Ovary (tissue), 7 donors: ENCODE measurements at regions not wholly inside any gene's neighbourhood (a gene's known extent, or its start where the extent isn't known, plus 50 kb on each side); places are given as distances from the start of the nearest gene placed in this dataset.

Experiments
- DNase-seq, 5 donors: peaks; one replicate each; pipeline ENCODE4 v3.0.0-alpha.2; 2019 to 2020
- H3K27ac ChIP-seq, 2 donors: fragments of 200-600 bp; one replicate each; pipeline versions ENCODE4 v1.5.1 to v1.8.0; 2019 to 2022
- H3K27me3 ChIP-seq: fragments of 200-600 bp; one replicate; pipeline ENCODE4 v1.8.0; 2022
- H3K36me3 ChIP-seq: fragments of 200-600 bp; sonication (generic); one replicate; pipeline ENCODE4 v1.5.1; 2019
- H3K4me1 ChIP-seq: one replicate; pipeline ENCODE4 v1.8.1; 2013; ENCODE audit warnings: mild to moderate bottlenecking, moderate library complexity; ENCODE audit not compliant: insufficient read depth
- H3K4me3 ChIP-seq: fragments of 200-600 bp; sonication (generic); one replicate; pipeline ENCODE4 v1.5.1; 2017
- H3K9me3 ChIP-seq, 2 donors: fragments of 200-600 bp in 1 of 2; sonication (generic) in 1 of 2; one replicate each; pipeline versions ENCODE4 v1.5.1 to v1.8.1; 2013 to 2019; ENCODE audit warnings: mild to moderate bottlenecking in 1 of 2, moderate library complexity in 1 of 2
- CTCF ChIP-seq, 3 donors: fragments of 450-650 bp in 2 of 3; fragments of 200-600 bp in 1 of 3; IDR thresholded peaks; one replicate each; pipeline versions ENCODE4 v1.5.1 to v1.8.0; 2016 to 2022; ENCODE audit warnings: antibody characterized with exemption in 3 of 3, mild to moderate bottlenecking in 1 of 3
- EP300 ChIP-seq: sonication (generic); formaldehyde crosslinking; IDR thresholded peaks from one replicate; pipeline ENCODE4 v1.6.1; 2017; ENCODE audit warnings: antibody characterized with exemption
- POLR2A ChIP-seq: fragments of 450-650 bp; IDR thresholded peaks from one replicate; pipeline ENCODE4 v1.6.1; 2017; ENCODE audit warnings: antibody characterized with exemption, mild to moderate bottlenecking, moderate library complexity
- WGBS, 3 donors: extraction: QIAGEN DNeasy Blood & Tissue Kit in 1 of 3; methylation state at CpG; one replicate each; pipeline versions ENCODE4 v1.1.5 to v1.1.7; 2013 to 2017; 5-methylcytosine and 5-hydroxymethylcytosine counted together
- intact Hi-C, 4 donors: fragments of 100-400 bp; cut with DNase I; formaldehyde crosslinking; loops; one replicate each; pipeline versions ENCODE4 v1.11.0 to v1.15.1; 2022 to 2023
- donor health status: DM: no; HTN: no; CAD: no; lungs with moderate emphysema.
- donor health status: DM: no; HTN: no; CAD: no.
- donor health status: Bipolar disorder and iron deficiency.
- donor health status: DM: no; HTN: no; CAD: no.
- donor health status: DM: yes; HTN: yes; CAD: no.

DNA sequence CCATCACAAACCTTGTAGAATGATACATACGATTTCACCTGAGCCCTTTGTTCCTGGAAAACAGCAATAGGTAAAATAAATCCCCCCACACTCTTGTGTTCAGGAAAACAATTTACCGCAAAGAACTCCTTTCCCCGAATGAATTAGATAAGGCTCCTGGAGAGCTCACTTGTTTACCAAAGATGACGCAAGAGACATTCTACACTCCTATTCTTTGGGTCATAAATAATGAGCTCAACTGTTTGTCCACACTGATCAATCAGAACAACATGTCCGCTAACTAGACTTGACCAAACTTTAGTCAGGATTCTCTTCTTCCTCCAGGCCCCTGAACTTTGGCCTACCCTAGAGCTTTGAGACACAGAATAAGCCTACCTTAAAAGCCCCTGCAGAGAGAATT, 271.9 kb upstream of the OPRM1 start:
- intact Hi-C loops = no loop called here
- 62 to 76% (median 73%) methylated on average over 5 of the region's 5 CpGs for WGBS, 3 donors
- DNase-seq = no peak

GRCh38 chr6:153758516-153758915, 280.5 kb upstream of the OPRM1 start:
- Histone ChIP-seq H3K36me3 (no peaks in the 10 kb centered on the region), H3K27me3 (no peaks in the 10 kb centered on the region), H3K27ac (no peak overlapping the region), H3K9me3 (no peaks in the 10 kb centered on the region), H3K4me3 (no peak overlapping the region), H3K4me1 (no peaks in the 10 kb centered on the region)
- WGBS, 3 donors = 77 to 82% (median 78%) methylated on average over 2 of the region's 2 CpGs
- intact Hi-C loops = loop anchor here in 1 of 4 donors (5.0 kb wide), 1 partner anchor 391 kb away; no protein-coding TSS in a partner anchor
- no peak for TF ChIP-seq POLR2A
- TF ChIP-seq CTCF (IDR thresholded peaks at IDR 0.05) = no peak
- TF ChIP-seq EP300 = no peak
- no peak for DNase-seq

More for the DNA sequence above, 271.9 kb upstream of the OPRM1 start:
- Histone ChIP-seq H3K4me1 (no peaks in the 10 kb centered on the region), H3K9me3 (no peaks in the 10 kb centered on the region), H3K4me3 (no peak overlapping the region), H3K36me3 (no peaks in the 10 kb centered on the region), H3K27me3 (no peaks in the 10 kb centered on the region), H3K27ac (no peak overlapping the region)
- TF ChIP-seq POLR2A = no peak
- TF ChIP-seq EP300 = no peak
- no peak for TF ChIP-seq CTCF (IDR thresholded peaks at IDR 0.05)

GRCh38 chr6:153735761-153736160, 303.3 kb upstream of the OPRM1 start:
- intact Hi-C loops = no loop called here
- Histone ChIP-seq H3K4me1 (no peaks in the 10 kb centered on the region), H3K36me3 (no peaks in the 10 kb centered on the region), H3K9me3 (peaks cover 0 to 4% of the 10 kb centered on the region in 2 donors), H3K27me3 (no peaks in the 10 kb centered on the region), H3K4me3 (no peak overlapping the region), H3K27ac (no peak overlapping the region)
- no peak for TF ChIP-seq CTCF (IDR thresholded peaks at IDR 0.05)
- TF ChIP-seq EP300 = no peak
- no peak for TF ChIP-seq POLR2A
- WGBS, 3 donors = 70 to 90% (median 74%) methylated on average over 5 of the region's 5 CpGs
- DNase-seq = no peak

GRCh38 chr6:153729189-153729588, 309.9 kb upstream of the OPRM1 start:
- H3K4me1 ChIP-seq = no peaks in the 10 kb centered on the region
- H3K27me3 ChIP-seq = no peaks in the 10 kb centered on the region
- no peak for TF ChIP-seq CTCF (IDR thresholded peaks at IDR 0.05)
- TF ChIP-seq POLR2A = no peak
- no peak for TF ChIP-seq EP300
- H3K36me3 ChIP-seq = no peaks in the 10 kb centered on the region
- WGBS, 3 donors = 18 to 39% (median 22%) methylated on average over 2 of the region's 2 CpGs
- no peak overlapping the region for H3K4me3 ChIP-seq
- DNase-seq = no peak
- no peak overlapping the region for H3K27ac ChIP-seq
- intact Hi-C loops = no loop called here
- H3K9me3 ChIP-seq = no peaks in the 10 kb centered on the region
